ENCODE measurements at regions not wholly inside any gene's neighbourhood (a gene's known extent, or its start where the extent isn't known, plus 50 kb on each side); places are given as distances from the start of the nearest gene placed in this dataset.

DNA sequence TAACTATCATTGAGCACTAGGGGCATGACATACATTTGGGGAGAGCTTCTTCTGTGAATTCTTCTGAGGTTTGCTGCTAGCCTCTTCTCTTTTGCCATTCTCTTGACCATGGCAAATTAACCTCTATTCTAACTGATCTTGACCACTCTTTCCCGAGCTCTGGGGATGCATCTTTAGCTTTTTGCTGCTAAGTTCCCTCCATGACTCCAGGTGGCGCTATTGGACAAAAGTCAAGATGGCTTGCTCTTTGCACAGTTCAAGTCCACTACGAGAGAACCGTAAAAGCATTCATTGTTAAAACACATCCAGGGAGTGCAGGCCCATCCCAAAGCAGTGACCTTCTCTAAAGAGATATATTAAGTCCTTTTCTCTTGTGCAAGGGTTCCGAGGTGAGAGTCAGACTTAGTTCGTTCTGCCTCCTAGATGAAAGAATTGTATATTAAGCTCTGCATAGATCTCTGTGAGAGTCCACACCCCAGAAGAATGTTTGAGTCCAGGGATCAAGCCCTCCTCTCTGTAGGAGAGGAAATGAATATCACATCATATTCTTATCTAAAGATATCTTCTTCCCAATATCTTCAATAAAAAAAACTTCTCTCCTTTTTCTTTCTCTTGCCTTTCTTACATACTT lies 1152.9 kb upstream of the CDH6 start:
- DNase-seq: no peak

DNA sequence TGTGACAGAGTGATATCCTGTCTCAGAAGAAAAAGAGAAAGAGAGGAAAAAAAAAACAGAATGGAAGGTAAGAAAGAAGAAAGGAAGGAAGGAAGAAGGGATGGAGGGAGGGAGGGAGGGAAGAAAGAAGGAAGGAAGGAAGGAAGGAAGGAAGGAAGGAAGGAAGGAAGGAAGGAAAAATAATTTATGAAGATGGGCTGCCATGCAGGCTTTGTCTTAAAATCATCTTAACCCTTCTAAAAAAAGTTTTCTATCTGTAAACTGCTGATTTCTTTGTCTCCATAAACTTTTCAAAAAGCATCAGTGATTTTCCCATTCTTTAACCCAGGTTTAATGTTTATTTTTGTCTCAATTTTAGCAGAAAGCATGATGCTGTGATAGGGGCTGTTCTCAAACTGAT lies 1154.1 kb upstream of the CDH6 start:
- no peak for DNase-seq

DNA sequence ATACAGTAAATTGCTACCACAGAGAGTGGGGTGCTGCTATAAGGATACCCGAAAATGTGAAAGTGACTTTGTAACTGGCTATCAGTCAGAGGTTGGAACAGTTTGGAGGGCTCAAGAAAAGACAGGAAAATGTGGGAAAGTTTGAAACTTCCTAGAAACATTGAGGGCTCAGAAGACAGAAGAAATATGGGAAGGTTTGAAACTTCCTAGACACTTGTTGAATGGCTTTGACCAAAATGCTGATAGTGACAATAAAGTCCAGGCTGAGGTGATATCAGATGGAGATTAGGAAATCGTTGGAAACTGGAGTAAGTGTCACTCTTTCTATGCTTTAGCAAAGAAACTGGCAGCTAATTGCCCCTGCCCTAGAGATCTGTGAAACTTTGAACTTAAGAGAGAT lies 1158.6 kb upstream of the CDH6 start:
- no peak for DNase-seq

DNA sequence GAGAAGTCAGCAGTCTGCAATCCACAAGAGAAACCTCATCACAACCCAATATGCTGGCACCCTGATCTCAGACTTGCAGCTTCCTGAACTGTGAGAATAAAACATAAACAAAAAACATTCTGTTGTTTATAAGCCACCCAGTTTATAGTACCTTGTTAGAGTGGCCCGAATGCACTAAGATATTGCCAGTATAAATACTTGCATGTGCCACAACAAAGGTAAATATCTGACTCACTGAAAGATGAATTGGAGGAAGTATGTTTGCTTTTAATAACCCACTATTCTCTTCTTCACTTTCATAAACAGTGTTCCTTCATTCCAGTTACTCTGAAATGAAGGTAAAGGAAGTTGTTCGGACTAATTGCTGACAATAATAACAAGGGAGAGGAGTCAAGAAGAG lies 1163.4 kb upstream of the CDH6 start:
- no peak for DNase-seq

DNA sequence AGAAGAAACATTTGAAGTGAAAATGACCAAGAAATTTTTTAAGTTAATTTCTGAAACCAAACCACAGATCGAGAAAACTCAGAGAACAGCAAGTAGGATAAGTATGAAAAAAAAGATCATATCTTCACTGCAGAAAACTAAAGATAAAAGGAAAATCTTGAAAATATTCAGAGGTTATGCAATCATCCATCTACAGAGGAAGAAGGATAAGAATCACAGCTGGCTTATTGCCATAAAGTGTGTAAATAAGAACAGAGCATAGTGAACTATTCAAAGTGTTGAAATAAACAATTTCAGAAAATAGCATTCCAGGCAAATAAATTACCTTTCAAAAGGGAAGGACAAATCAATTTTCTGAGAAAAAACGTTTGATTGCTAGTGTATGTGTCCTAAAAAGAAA lies 1191.7 kb upstream of the CDH6 start:
- DNase-seq: no peak

DNA sequence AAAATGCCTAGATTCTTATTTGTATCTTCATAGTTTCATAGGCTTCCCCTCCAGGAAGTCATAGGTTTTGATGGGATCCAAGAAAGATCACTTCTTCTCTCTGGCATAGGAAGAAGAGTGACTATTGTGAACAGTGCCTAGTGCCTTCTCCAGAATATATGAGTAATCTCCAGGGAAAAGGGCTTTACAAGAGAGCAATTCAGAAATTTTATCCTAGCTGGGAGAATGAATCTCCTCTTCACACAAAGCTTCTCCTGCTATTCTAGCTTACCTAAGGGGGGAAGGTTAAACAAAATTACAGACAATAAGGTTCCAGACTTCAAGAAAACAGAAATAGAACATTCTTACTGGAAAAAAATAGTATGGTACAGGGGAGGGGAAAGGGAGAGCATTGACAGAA lies 1193.3 kb upstream of the CDH6 start:
- no peak for DNase-seq

DNA sequence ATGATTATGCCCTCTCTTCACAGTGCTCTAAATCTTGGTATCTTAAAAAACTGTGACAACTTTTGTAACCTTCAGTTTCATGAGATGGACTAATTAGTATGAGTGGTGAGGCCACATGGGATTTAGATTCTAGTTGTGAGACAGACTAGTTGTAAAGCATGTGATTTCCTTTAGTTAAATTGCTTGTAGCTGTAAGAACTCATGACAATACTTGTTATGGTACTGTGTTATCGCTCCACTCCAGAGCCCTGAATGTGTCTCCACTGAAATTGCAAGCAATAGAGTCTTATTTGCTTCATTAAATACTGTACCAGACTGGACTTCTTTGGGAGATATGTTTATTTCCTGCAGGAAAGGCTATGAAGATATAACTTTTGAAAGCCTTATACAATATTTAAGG lies 1198.3 kb upstream of the CDH6 start:
- DNase-seq: no peak

DNA sequence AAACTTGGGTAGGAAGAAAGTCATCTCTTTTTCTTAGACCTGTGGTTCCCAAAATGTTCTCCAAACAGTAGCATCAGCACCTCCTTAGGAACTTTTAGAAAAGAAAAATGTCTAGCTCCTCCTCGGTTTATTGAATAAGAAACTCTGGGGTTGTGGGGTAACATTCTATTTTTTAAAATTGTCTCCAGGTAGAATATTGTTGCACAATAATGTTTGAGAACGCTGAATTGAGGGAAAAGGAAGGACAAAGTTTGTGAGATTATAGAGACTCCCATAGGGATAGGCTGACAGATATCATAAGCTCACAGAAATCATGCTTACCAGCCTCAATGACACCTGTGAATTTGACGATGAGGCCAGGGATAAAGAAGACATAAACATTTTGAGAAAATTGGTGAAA lies 1199.0 kb upstream of the CDH6 start:
- no peak for DNase-seq

DNA sequence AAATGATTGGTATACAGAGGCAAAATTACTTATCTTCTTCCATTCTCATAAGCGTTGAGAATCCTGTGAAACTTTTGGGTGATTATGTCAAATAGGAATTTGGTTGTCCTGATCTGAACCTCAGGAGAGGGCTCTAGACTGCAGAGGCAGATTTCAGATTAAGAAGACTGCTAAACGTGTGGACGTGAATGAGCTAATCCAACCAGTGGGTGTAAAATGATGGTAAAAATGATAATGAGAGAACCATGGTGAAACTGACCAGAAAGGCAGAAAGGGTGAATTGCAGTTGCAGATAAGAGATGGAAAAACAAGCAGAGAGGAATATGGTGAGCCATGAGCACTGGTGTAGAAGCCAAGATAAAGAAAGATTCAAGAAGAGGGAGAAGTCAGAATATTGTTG lies 1200.2 kb upstream of the CDH6 start:
- DNase-seq: no peak

DNA sequence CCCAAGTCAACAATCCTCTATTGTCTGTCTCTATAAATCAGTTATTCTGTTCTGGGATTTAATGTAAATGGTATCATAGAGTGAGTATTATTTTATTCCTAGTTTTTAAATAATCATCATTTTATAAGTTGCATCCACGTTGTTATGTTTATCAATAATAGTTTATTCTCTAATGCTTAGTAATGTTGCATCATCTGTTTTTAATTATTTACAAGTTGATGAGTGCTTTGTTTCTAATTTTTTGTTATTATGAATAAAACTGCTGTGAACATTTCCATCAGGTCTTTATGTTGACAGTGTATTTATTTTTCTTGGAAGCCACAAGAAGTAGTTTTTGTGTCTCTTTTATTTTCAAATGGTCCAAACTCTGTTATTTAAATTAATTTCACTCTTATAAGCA lies 1201.2 kb upstream of the CDH6 start:
- DNase-seq: no peak

DNA sequence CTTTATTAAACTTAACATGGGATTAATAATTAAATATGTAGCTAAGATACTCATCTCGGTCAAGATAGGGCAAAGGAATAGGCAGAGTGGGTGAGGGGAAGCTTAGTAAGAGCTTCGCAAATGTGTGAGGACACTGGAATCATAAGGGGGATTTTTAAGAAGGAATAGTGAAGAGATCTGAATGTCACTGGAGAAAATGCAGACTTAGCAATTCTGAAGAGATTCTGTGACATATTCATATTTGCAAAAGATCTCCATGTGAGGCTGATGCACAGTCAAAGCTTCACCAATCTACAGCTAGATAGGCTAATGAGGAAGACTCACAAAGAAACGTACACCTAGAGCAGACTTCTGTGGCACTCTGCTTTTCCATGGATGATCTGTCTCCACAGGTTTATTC lies 1202.8 kb upstream of the CDH6 start:
- no peak for DNase-seq

DNA sequence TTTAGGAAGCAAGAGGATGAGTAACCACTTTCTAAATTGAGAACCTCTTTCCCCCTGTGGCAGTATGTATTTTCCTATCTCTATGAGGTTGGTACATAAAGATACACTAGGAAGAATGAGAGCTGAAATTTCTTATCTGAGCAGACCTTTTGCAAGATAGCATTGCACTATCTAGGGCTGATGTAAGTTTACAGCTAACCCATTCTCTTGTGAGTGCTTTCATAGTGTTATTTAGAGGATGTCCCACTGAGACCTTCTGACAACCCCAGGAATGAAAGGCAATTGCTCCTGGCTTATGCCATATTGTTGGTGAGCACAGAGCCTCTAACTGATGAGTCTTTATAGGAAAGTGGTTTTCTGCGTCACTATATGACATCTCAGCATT lies 1209.3 kb upstream of the CDH6 start:
- DNase-seq: no peak

DNA sequence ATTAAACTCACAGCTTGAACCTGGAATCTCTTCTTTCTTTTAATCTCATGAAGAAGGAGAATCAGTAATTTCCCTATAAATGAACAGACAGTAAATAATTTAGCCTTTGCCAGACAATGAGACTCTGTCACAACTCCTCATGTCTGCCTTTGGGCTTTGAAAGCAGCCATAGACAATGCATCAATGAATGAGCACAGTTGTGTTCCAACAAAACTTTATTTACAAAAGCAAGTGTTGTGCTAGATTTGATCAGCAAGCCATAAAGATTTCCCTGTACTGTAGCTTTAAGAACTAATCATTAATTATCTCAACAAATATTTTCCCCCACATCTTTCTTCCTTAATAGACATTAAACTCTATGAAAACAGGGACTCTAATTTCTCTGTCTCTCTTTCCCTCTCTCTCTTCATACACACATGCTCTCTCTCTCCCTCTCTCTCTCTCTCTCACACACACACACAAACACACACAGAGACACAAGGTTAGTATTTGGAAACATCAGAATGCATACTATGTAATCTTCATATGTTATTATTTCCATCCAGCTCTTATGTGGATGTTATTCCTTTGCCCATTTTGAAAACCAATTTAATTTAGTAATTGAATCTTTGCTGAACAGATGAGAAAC lies 1209.8 kb upstream of the CDH6 start:
- DNase-seq: no peak

DNA sequence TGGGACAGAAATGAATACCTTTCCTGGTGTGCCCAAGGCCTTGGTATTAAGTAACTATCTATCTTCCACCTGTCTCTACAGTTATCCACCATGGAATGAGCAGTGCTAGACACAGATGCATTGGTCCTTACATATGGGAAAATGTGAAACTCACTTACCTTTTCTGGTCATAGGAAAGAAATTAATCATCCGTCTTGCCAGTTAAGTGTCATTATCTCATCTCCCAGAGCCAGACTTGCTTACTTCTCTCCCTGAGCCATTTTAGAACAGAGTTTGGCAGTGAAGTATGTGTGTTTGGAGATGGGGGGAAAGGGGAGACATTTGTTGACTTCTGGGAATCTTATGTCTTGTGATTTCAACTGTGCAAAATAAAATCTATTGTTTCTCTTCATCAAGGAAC lies 1211.0 kb upstream of the CDH6 start:
- no peak for DNase-seq

DNA sequence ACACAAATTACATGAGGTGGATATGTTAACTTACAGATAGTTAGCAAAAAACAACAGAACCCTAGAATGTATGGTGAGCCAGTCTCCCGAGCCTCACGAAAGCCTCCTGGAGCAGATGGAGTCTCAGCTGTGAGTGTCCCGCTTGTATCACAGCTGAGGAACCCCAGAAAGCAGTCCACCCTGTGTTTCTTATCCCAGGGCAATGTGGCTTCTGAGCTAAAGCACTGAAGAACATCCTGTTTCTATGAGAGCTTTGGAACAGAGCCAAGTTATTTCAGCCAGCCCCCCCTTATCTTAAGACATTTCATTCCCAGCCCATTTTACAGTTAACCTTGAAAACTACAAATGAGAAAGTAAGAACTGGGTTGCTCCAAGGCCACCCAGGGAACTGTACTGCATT lies 1220.9 kb upstream of the CDH6 start:
- DNase-seq: no peak

DNA sequence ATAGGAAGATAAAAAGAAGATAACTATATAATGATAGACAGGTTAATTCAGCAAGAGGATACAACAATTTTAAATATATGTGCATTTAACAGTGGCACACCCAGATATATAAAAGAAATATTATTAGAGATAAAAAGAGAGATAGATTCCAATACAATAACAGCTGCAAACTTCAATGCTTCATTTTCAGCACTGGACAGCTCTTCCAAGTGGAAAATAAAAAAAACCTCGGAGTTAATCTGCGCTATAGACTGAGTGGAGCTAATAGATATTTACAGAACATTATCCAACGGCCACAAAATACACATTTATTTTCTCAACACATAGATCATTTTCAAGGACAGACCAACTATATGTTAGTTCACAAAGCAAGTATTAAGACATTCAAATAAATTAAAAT lies 1229.5 kb upstream of the CDH6 start:
- DNase-seq: no peak

DNA sequence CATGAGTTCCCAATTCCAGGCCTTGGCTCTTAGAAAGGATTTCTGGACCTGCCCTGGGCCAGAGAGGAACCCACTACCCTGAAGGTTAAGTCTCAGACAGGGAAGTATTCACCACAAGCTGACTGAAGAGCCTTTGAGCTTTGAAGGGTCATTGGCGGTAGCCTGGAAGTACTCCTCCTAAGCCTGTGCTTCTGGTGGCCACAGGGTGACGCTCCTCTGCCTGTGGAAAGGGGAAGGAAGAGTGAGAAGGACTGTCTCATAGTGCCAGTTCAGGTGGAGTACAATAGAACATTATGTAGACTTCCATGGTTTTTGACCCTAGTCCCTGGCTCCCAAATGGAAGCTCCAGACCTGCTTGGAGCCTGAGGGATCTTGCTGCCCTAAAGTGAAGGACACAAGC lies 1233.2 kb upstream of the CDH6 start:
- DNase-seq: no peak

DNA sequence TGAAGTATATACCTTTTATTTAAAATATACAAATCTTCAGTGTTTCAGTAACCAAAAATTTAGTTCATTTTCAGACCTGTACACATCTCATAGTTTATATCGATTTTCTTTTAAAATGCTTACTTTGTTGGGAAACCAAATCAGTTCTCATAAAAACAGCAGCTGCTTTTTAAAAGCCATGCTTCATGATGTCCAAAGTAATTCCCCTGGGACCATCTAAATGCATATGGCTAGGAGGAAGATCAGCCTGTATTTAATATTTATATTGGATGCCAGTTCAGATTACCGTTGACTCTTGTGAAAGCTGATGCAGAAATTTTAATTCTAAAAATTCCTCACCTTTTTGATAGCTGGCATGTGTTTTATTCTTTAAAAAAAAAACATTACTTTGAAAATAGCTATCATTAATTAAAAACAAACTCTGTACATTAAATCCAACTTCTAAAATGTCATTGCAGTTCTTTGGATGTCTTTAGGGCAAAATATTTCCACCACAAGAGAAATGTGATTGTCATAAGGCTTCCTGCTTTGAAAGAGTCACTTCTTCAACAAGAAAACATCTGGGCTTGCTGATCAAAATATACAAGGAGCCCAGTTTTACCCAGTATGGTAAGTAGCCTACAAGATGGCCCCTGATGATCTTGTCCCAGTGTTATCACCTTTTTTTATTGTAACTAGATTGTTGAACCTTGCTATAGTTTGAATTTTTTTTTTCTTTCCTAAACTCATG lies 1242.9 kb upstream of the CDH6 start:
- DNase-seq: no peak

DNA sequence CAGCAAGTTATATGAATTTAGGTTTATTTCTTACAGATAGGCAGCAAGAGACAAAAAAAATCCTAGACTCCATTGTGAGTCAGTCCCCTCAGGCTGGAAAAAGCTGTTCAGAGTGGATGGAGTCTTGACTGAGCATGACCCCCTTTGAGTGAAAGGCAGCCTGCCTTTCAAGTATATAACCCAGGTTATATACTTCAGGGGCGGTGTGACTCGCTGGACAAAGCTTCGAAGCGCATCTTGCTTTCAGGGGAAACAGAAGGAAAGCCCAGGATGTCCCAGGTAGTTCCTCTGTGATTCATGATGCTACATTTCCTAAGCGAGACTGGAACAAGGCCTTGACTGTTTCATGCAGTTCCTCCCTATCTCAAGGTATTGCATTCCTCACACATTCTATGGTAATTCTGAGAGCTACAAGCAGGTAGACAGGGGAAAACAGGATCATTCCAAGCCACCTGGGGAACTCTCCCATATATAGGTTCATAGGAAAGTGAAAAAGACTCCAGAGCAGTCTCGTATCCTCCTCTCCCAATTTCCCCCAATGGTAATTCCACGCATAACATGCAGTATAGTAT lies 1244.1 kb upstream of the CDH6 start:
- DNase-seq: no peak

DNA sequence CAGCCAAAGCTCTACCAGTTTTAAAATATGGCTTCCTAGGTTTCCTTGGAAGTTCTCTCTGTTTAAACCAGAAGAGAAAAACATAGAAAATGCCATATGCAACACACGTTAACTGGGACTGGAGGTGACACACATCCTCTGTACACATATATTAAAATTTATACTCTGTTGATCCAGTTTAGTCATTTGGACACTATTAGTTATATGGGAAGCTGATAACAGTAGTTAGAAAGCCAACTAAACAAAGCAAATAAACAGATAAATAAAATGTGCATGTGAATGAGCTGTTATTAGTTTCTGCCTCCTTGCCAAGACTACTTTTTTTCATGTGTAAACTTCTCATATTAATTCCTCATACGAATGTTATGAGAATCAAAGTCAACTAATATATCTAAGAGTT lies 1249.2 kb upstream of the CDH6 start:
- DNase-seq: no peak

DNA sequence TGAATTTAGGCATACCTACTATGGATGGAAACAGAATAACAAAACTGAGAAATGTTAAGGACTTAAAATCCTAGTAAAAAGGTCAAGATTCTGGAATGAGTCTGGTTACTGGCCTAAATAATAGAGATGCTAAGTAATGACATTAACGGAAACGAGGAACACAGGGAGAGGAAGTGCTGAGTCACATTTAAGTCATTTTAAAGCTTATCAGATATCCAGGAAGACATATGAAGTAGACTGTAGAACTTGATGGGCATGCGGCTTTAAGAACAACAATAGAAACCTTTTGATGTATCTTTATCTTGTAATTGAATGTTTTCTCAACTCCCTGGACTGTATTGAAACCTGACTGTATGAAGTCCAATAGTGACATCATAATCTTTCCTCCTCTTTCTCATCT lies 1251.4 kb upstream of the CDH6 start:
- no peak for DNase-seq

DNA sequence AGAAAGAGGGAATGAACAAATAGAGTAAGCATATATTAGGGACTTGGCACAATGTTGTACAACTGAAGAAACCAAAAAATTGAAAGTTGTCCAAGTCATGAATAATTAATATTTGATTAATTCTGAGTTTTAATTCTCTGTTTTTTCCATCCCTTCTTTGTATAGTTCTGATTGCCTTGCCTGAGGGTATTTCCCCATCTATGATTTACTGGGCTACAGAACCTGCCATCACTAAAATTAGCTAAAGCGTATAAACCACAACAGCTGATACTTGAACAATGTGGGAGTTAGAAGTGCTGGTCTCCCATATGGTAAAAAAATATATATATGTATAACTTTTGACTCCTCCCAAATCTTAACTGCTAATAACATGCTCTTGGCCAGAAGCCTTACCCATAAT lies 1253.5 kb upstream of the CDH6 start:
- DNase-seq: no peak

DNA sequence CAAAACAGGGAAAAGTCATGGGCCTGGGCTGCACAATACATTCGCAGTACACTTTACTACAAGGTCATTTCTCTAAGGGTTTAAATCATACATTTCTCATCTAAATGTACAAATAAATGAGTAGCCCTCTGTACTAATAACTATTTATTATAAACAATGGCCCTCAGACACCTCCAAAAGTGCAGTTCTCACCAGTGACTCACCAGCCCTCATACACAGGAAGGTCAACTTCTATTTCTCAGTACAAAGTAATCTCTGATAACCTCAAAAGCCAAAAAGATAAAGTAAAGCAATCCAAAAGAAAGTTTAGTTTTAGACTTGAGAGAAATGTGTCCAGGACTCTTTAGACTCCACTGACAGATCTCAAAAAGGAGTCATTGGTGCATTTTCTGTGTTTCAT lies 1258.1 kb upstream of the CDH6 start:
- no peak for DNase-seq

DNA sequence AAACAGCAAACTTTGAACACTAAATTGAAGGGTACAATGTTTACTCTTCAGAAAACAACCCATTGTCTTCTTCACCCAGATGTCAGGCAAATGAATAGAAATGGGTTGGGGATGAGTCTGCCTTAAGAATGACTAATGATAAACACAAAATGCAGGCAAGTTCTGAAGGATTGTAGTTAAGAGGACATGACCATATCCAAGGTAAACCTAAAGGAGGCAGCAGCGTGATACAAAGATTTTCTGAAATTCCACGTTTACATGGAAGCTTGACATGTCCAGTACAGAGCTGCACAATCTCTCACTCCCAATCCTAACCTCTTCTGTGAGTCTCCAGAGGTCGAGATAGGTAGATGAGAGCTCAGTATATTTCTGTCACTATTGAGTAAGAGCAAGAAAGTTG lies 1263.2 kb upstream of the CDH6 start:
- no peak for DNase-seq

DNA sequence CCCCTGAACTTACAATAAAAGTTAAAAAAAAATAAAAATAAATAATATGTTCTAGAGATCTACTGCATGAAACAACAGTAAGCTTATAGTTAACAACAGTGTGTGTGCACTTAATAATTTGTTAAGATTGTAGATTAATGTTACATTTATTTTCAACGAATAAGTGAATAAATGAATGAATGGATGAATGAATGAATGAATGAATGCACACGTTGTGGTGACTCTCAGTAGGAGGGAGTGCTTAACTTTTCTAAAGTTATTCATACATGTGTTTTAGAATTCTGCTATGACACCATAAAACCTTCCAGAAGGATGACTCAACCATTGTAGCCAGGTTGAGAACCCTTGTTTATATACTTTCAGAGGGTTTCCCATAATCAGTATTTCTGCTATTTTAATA lies 1269.4 kb upstream of the CDH6 start:
- no peak for DNase-seq

Data from stimulated activated naive CD4-positive, alpha-beta T cell (primary cell).